ENCODE measurements at regions not wholly inside any gene's neighbourhood (a gene's known extent, or its start where the extent isn't known, plus 50 kb on each side); places are given as distances from the start of the nearest gene placed in this dataset.

DNA sequence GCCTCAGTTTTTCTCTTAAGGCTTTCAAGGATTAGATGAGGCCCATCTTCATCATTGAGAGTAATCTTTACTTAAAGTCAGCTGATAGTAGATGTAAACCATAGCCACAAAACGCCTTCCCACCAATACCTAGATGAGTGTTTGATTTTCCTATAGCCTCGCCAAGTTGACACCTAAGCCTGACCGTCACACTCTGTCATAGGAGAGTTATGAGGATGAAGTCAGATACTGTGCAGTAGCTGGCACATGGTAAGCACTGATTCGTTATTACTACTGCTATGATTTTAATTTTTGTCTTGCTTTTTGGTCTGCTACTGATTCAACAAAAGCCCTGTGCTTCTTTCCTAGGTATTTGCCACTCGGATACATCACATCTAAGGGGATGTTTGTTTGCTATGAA, 395.5 kb downstream of the RPS6KC1 start:
- no peaks in the 10 kb centered on the region for H3K4me1 ChIP-seq (ENCODE audit: control insufficient read depth in 2 of 2, insufficient read depth in 2 of 2, low read length in 2 of 2)
- no peaks in the 10 kb centered on the region for H3K79me2 ChIP-seq (ENCODE audit: control insufficient read depth, insufficient read depth, low read length)
- POLR2A ChIA-PET, result no interaction called here
- intact Hi-C loops (cut with micrococcal nuclease), result no loop called here
- Mint-ChIP-seq H3K27ac (no peak overlapping the region), H3K27me3 (no peaks in the 10 kb centered on the region), H3K9me3 (ENCODE audit: insufficient read depth) (no peaks in the 10 kb centered on the region), H3K4me1 (no peaks in the 10 kb centered on the region), H3K4me3 (no peak overlapping the region)
- no peak for TF ChIP-seq EZH2 (IDR thresholded peaks at IDR 0.05; ENCODE audit: borderline replicate concordance, insufficient read depth, low read depth, low read length, poor library complexity, severe bottlenecking)
- TF ChIP-seq, protein P1, sequence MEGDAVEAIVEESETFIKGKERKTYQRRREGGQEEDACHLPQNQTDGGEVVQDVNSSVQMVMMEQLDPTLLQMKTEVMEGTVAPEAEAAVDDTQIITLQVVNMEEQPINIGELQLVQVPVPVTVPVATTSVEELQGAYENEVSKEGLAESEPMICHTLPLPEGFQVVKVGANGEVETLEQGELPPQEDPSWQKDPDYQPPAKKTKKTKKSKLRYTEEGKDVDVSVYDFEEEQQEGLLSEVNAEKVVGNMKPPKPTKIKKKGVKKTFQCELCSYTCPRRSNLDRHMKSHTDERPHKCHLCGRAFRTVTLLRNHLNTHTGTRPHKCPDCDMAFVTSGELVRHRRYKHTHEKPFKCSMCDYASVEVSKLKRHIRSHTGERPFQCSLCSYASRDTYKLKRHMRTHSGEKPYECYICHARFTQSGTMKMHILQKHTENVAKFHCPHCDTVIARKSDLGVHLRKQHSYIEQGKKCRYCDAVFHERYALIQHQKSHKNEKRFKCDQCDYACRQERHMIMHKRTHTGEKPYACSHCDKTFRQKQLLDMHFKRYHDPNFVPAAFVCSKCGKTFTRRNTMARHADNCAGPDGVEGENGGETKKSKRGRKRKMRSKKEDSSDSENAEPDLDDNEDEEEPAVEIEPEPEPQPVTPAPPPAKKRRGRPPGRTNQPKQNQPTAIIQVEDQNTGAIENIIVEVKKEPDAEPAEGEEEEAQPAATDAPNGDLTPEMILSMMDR (IDR thresholded peaks at IDR 0.05), result no peak
- no peaks in the 10 kb centered on the region for H3K36me3 ChIP-seq (replicated peaks in 1 of 2; ENCODE audit: control extremely low read depth in 1 of 2, control insufficient read depth in 1 of 2, extremely low read depth in 1 of 2, insufficient read depth in 2 of 2, low read length in 1 of 2)
- no peaks in the 10 kb centered on the region for H4K20me1 ChIP-seq (ENCODE audit: control insufficient read depth, insufficient read depth, low read length, poor library complexity, severe bottlenecking)
- H2AFZ ChIP-seq (ENCODE audit: insufficient read depth, low read depth, low read length, poor library complexity, severe bottlenecking), result no peak overlapping the region
- CTCF ChIA-PET, result no interaction called here
- no peak overlapping the region for H3K27ac ChIP-seq (ENCODE audit: low read length in 2 of 2)
- WGBS (ENCODE audit: insufficient coverage), result no CpG with 5 or more reads among the region's 5 CpGs
- H3K9me3 ChIP-seq (ENCODE audit: control extremely low read depth in 1 of 3, control insufficient read depth in 2 of 3, insufficient read depth in 1 of 3, low read length in 2 of 3), result no peaks in the 10 kb centered on the region
- ATAC-seq (ENCODE audit: low read depth) (no peak), DNase-seq (no peak)
- H3K27me3 ChIP-seq (replicated peaks in 1 of 4; ENCODE audit: control extremely low read depth in 1 of 4, control insufficient read depth in 3 of 4, insufficient read depth in 4 of 4, low read length in 3 of 4), result no peaks in the 10 kb centered on the region
- no peak overlapping the region for H3K4me3 ChIP-seq (ENCODE audit: control extremely low read depth in 1 of 5, extremely low read depth in 1 of 5, insufficient read depth in 1 of 5, low read depth in 2 of 5, low read length in 4 of 5)
- H3K4me2 ChIP-seq (replicated peaks; ENCODE audit: low read depth, low read length, poor library complexity, severe bottlenecking), result no peak overlapping the region
- no peak overlapping the region for H3K9ac ChIP-seq (ENCODE audit: low read length)

DNA sequence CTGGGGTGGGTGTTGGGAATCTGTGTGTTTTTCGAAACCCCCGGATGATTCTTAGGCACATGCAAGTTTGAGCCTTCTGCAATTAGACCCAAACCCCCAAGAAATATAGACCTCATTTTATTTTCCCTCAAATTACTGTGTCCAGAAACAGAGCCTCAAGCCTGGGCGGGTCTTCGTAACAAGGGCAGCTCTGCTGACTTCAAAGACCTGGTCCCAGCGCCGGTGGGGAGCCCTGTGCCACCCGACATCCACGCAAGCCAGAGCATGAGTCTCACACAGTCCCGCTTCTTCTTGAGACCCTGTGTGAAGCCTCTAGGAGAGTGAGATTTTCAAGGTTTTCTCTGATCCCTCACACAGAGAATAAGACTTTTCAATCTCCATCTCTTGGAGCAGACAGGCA, 397.3 kb downstream of the RPS6KC1 start:
- no peak overlapping the region for H3K27ac ChIP-seq (ENCODE audit: low read length in 2 of 2)
- no peaks in the 10 kb centered on the region for H3K9me3 ChIP-seq (ENCODE audit: control extremely low read depth in 1 of 3, control insufficient read depth in 2 of 3, insufficient read depth in 1 of 3, low read length in 2 of 3)
- Mint-ChIP-seq H3K9me3 (ENCODE audit: insufficient read depth) (no peaks in the 10 kb centered on the region), H3K4me3 (no peak overlapping the region), H3K27me3 (no peaks in the 10 kb centered on the region), H3K27ac (no peak overlapping the region), H3K4me1 (no peaks in the 10 kb centered on the region)
- WGBS (ENCODE audit: insufficient coverage), result 88% methylated on average over 6 of the region's 9 CpGs
- H4K20me1 ChIP-seq (ENCODE audit: control insufficient read depth, insufficient read depth, low read length, poor library complexity, severe bottlenecking), result no peaks in the 10 kb centered on the region
- TF ChIP-seq, protein P1 (IDR thresholded peaks at IDR 0.05), result no peak
- TF ChIP-seq EZH2 (IDR thresholded peaks at IDR 0.05; ENCODE audit: borderline replicate concordance, insufficient read depth, low read depth, low read length, poor library complexity, severe bottlenecking), result no peak
- no peaks in the 10 kb centered on the region for H3K79me2 ChIP-seq (ENCODE audit: control insufficient read depth, insufficient read depth, low read length)
- no peak overlapping the region for H3K4me3 ChIP-seq (ENCODE audit: control extremely low read depth in 1 of 5, extremely low read depth in 1 of 5, insufficient read depth in 1 of 5, low read depth in 2 of 5, low read length in 4 of 5)
- no peaks in the 10 kb centered on the region for H3K27me3 ChIP-seq (replicated peaks in 1 of 4; ENCODE audit: control extremely low read depth in 1 of 4, control insufficient read depth in 3 of 4, insufficient read depth in 4 of 4, low read length in 3 of 4)
- H2AFZ ChIP-seq (ENCODE audit: insufficient read depth, low read depth, low read length, poor library complexity, severe bottlenecking), result no peak overlapping the region
- CTCF ChIA-PET, result interaction anchor here (0.7 kb wide), 1 partner anchor 8 kb away, joined by 4 read pairs; no protein-coding TSS in a partner anchor
- POLR2A ChIA-PET, result no interaction called here
- H3K9ac ChIP-seq (ENCODE audit: low read length), result no peak overlapping the region
- no peak for DNase-seq
- no peaks in the 10 kb centered on the region for H3K4me1 ChIP-seq (ENCODE audit: control insufficient read depth in 2 of 2, insufficient read depth in 2 of 2, low read length in 2 of 2)
- no peaks in the 10 kb centered on the region for H3K36me3 ChIP-seq (replicated peaks in 1 of 2; ENCODE audit: control extremely low read depth in 1 of 2, control insufficient read depth in 1 of 2, extremely low read depth in 1 of 2, insufficient read depth in 2 of 2, low read length in 1 of 2)
- intact Hi-C loops (cut with micrococcal nuclease), result no loop called here
- ATAC-seq (ENCODE audit: low read depth), result no peak
- no peak overlapping the region for H3K4me2 ChIP-seq (replicated peaks; ENCODE audit: low read depth, low read length, poor library complexity, severe bottlenecking)

All from B cell (primary cell).